ENCODE measurements at regions not wholly inside any gene's neighbourhood (a gene's known extent, or its start where the extent isn't known, plus 50 kb on each side); places are given as distances from the start of the nearest gene placed in this dataset.

- H3K27ac ChIP-seq (ENCODE audit: poor library complexity, severe bottlenecking), result no peak overlapping the region
- no peak overlapping the region for H3K4me3 ChIP-seq (ENCODE audit: severe bottlenecking)
- no peaks in the 10 kb centered on the region for H3K27me3 ChIP-seq (ENCODE audit: insufficient read depth, poor library complexity, severe bottlenecking)
- no peaks in the 10 kb centered on the region for H3K4me1 ChIP-seq (ENCODE audit: insufficient read depth, poor library complexity, severe bottlenecking)
- no peak for TF ChIP-seq CTCF (IDR thresholded peaks at IDR 0.05; ENCODE audit: poor library complexity, severe bottlenecking)
- no peaks in the 10 kb centered on the region for H3K36me3 ChIP-seq (ENCODE audit: low read depth)
- no peak for DNase-seq (ENCODE audit: low spot score)
- H3K9me3 ChIP-seq (ENCODE audit: severe bottlenecking), result no peaks in the 10 kb centered on the region
- ATAC-seq (ENCODE audit: low read depth), result no peak
Observed at GRCh38 chr2:5304640-5305039, 387.5 kb upstream of the SOX11 start.

GRCh38 chr2:5315041-5315440 lies 377.1 kb upstream of the SOX11 start:
- Histone ChIP-seq H3K9me3 (ENCODE audit: severe bottlenecking) (no peaks in the 10 kb centered on the region), H3K27me3 (ENCODE audit: insufficient read depth, poor library complexity, severe bottlenecking) (no peaks in the 10 kb centered on the region), H3K4me3 (ENCODE audit: severe bottlenecking) (no peak overlapping the region), H3K36me3 (ENCODE audit: low read depth) (no peaks in the 10 kb centered on the region), H3K27ac (ENCODE audit: poor library complexity, severe bottlenecking) (no peak overlapping the region), H3K4me1 (ENCODE audit: insufficient read depth, poor library complexity, severe bottlenecking) (no peaks in the 10 kb centered on the region)
- TF ChIP-seq CTCF (IDR thresholded peaks at IDR 0.05; ENCODE audit: poor library complexity, severe bottlenecking), result no peak
- DNase-seq (ENCODE audit: low spot score) (no peak), ATAC-seq (ENCODE audit: low read depth) (no peak)

- H3K4me3 ChIP-seq (ENCODE audit: severe bottlenecking), result no peak overlapping the region
- no peaks in the 10 kb centered on the region for H3K27me3 ChIP-seq (ENCODE audit: insufficient read depth, poor library complexity, severe bottlenecking)
- TF ChIP-seq CTCF (IDR thresholded peaks at IDR 0.05; ENCODE audit: poor library complexity, severe bottlenecking), result no peak
- H3K4me1 ChIP-seq (ENCODE audit: insufficient read depth, poor library complexity, severe bottlenecking), result no peaks in the 10 kb centered on the region
- no peak overlapping the region for H3K27ac ChIP-seq (ENCODE audit: poor library complexity, severe bottlenecking)
- no peak for DNase-seq (ENCODE audit: low spot score)
- no peaks in the 10 kb centered on the region for H3K9me3 ChIP-seq (ENCODE audit: severe bottlenecking)
- ATAC-seq (ENCODE audit: low read depth), result no peak
- H3K36me3 ChIP-seq (ENCODE audit: low read depth), result no peaks in the 10 kb centered on the region
Observed at GRCh38 chr2:5315512-5315911, 376.7 kb upstream of the SOX11 start.

GRCh38 chr2:5316001-5316490 lies 376.1 kb upstream of the SOX11 start:
- H3K4me3 ChIP-seq (ENCODE audit: severe bottlenecking), result no peak overlapping the region
- no peaks in the 10 kb centered on the region for H3K9me3 ChIP-seq (ENCODE audit: severe bottlenecking)
- TF ChIP-seq CTCF (IDR thresholded peaks at IDR 0.05; ENCODE audit: poor library complexity, severe bottlenecking), result no peak
- ATAC-seq (ENCODE audit: low read depth) (no peak), DNase-seq (ENCODE audit: low spot score) (no peak)
- no peak overlapping the region for H3K27ac ChIP-seq (ENCODE audit: poor library complexity, severe bottlenecking)
- H3K36me3 ChIP-seq (ENCODE audit: low read depth), result no peaks in the 10 kb centered on the region
- no peaks in the 10 kb centered on the region for H3K4me1 ChIP-seq (ENCODE audit: insufficient read depth, poor library complexity, severe bottlenecking)
- H3K27me3 ChIP-seq (ENCODE audit: insufficient read depth, poor library complexity, severe bottlenecking), result no peaks in the 10 kb centered on the region

- H3K9me3 ChIP-seq (ENCODE audit: severe bottlenecking), result no peaks in the 10 kb centered on the region
- no peaks in the 10 kb centered on the region for H3K36me3 ChIP-seq (ENCODE audit: low read depth)
- no peaks in the 10 kb centered on the region for H3K4me1 ChIP-seq (ENCODE audit: insufficient read depth, poor library complexity, severe bottlenecking)
- H3K4me3 ChIP-seq (ENCODE audit: severe bottlenecking), result no peak overlapping the region
- no peak for TF ChIP-seq CTCF (IDR thresholded peaks at IDR 0.05; ENCODE audit: poor library complexity, severe bottlenecking)
- no peak for DNase-seq (ENCODE audit: low spot score)
- no peak for ATAC-seq (ENCODE audit: low read depth)
- H3K27ac ChIP-seq (ENCODE audit: poor library complexity, severe bottlenecking), result no peak overlapping the region
- H3K27me3 ChIP-seq (ENCODE audit: insufficient read depth, poor library complexity, severe bottlenecking), result no peaks in the 10 kb centered on the region
Observed at GRCh38 chr2:5319493-5319892, 372.7 kb upstream of the SOX11 start.
